Body of pancreas (tissue), 4 donors: ENCODE measurements at regions not wholly inside any gene's neighbourhood (a gene's known extent, or its start where the extent isn't known, plus 50 kb on each side); places are given as distances from the start of the nearest gene placed in this dataset.

ENCODE experiments used
- CTCF ChIP-seq, 7 experiments: fragments of 450-650 bp in 4 of 7; fragments of 200-600 bp in 3 of 7; sonication (generic) in 3 of 7; IDR thresholded peaks; one replicate each; pipeline ENCODE4 v1.5.1; 2016 to 2019; ENCODE audit warnings: antibody characterized with exemption in 7 of 7
- POLR2A ChIP-seq, 3 donors: fragments of 450-650 bp; IDR thresholded peaks; one replicate each; pipeline ENCODE4 v1.6.1; 2016; ENCODE audit warnings: antibody characterized with exemption in 3 of 3, mild to moderate bottlenecking in 2 of 3

GRCh38 chr7:70867513-70867912, 264.4 kb upstream of the GALNT17 start:
- no peak for TF ChIP-seq CTCF (IDR thresholded peaks at IDR 0.05)
- no peak for TF ChIP-seq POLR2A (IDR thresholded peaks at IDR 0.05)
